DOHH2 (cell line): ENCODE measurements at regions not wholly inside any gene's neighbourhood (a gene's known extent, or its start where the extent isn't known, plus 50 kb on each side); places are given as distances from the start of the nearest gene placed in this dataset.

ENCODE experiments used
- CTCF ChIP-seq: fragments of 200-600 bp; sonication (generic); IDR thresholded peaks from one replicate; pipeline ENCODE4 v1.5.1; 2014; ENCODE audit warnings: antibody characterized with exemption, mild to moderate bottlenecking, low read depth, low read length; ENCODE audit not compliant: poor library complexity, severe bottlenecking
- EZH2phosphoT487 ChIP-seq: fragments of 200-600 bp; sonication (generic); IDR thresholded peaks from 2 replicates; pipeline ENCODE4 v1.6.1; 2017; ENCODE audit warnings: borderline replicate concordance, mild to moderate bottlenecking, antibody characterized with exemption, low read length, moderate library complexity, mixed read lengths

DNA sequence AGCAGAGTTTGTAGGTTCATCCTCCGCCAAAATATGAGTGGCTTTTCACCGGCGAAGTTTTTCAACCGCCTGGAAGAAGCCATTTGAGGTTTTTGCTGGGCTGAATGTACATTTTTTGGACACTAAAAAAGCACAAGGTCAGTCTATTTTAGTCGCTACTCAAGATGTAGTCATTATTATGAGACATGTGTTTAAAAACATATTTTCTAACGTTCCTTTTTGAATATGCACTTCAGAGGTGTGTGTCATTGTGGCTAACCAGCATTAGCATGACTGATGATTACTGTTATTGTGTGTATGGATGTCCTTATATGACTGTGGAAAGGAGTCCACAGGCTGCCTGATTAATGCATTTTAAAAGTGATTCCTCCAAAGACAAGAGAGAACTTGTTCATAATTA, 605.4 kb downstream of the INHBA start:
- TF ChIP-seq CTCF (no peak), EZH2phosphoT487 (no peak)
